Stomach smooth muscle (tissue), 2 donors: ENCODE measurements at regions not wholly inside any gene's neighbourhood (a gene's known extent, or its start where the extent isn't known, plus 50 kb on each side); places are given as distances from the start of the nearest gene placed in this dataset.

Experiments
- H3K27ac ChIP-seq: one replicate; pipeline ENCODE4 v1.7.0; 2013; ENCODE audit warnings: mild to moderate bottlenecking, low read length, inconsistent platforms
- H3K27me3 ChIP-seq, 2 donors: one replicate each; pipeline ENCODE4 v1.7.0; 2013; ENCODE audit warnings: low read length in 2 of 2; ENCODE audit not compliant: insufficient read depth in 2 of 2, control insufficient read depth in 1 of 2
- H3K36me3 ChIP-seq, 2 donors: one replicate each; pipeline ENCODE4 v1.7.0; 2013; ENCODE audit warnings: low read length in 2 of 2; ENCODE audit not compliant: control insufficient read depth in 2 of 2, insufficient read depth in 2 of 2
- H3K4me1 ChIP-seq: one replicate; pipeline ENCODE4 v1.7.0; 2013; ENCODE audit warnings: low read length; ENCODE audit not compliant: control insufficient read depth, insufficient read depth
- H3K4me3 ChIP-seq, 2 donors: one replicate each; pipeline ENCODE4 v1.7.0; 2013; ENCODE audit warnings: low read length in 2 of 2
- H3K9ac ChIP-seq, 2 donors: one replicate each; pipeline ENCODE4 v1.7.0; 2013; ENCODE audit warnings: low read length in 2 of 2, mild to moderate bottlenecking in 1 of 2
- H3K9me3 ChIP-seq, 2 donors: one replicate each; pipeline ENCODE4 v1.7.0; 2013; ENCODE audit warnings: low read length in 2 of 2; ENCODE audit not compliant: control insufficient read depth in 2 of 2
- donor health status: healthy.
- donor health status: Pancreatic carcinoma.

DNA sequence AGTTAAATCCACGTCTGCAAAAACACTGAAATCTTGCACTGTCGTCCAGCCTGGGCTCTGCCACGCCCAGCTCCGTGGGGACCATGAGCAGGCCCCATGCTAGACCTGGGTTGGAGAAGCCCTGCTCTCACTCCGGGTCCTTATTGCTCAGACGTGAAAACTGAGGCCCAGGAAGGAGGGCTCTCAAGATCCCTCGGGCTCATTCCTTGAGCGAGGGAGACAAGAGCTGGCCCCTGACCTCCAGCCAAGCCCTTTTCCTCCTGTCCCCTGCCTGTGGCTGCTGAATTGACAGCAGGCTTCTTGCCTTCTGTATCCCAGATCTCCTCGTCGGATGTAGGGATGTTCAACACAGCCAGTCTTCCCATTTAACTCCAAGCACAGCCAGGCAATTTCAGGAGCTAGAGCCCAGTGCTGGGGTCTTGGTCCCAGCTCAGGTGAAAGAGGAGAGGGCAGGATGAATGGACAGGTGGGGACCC lies 109.5 kb downstream of the CPZ start:
- Histone ChIP-seq H3K4me3 (no peak overlapping the region), H3K4me1 (no peaks in the 10 kb centered on the region), H3K36me3 (no peaks in the 10 kb centered on the region), H3K27me3 (peaks cover 27 to 32% of the 10 kb centered on the region in 2 donors), H3K9ac (no peak overlapping the region), H3K9me3 (peaks cover 0 to 6% of the 10 kb centered on the region in 2 donors), H3K27ac (no peak overlapping the region)

GRCh38 chr4:8701126-8702019 lies 108.8 kb downstream of the CPZ start:
- peaks cover 27 to 34% of the 10 kb centered on the region in 2 donors for H3K27me3 ChIP-seq
- H3K27ac ChIP-seq, result no peak overlapping the region

DNA sequence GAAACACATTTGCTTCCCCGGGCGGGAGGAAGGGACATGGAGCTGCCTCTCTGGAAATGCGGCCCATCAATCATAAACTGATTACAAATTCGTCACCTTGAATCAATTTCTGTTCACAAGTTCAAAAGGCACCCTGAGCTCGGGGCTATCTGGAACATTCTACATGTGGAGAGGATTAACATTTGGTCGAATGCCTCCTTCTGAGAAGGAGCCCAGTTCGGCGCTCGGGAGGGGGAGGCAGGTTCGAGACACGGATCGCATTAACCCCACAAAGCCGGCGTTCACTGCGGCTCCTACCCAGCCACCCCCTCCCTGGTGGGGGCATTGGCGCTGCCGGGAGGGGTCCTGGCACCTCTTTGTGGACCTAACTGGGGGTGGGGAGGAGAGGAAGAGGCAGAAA lies 108.0 kb downstream of the CPZ start:
- Histone ChIP-seq H3K4me1 (no peaks in the 10 kb centered on the region), H3K9ac (no peak overlapping the region), H3K27me3 (peaks cover 27 to 39% of the 10 kb centered on the region in 2 donors), H3K4me3 (peak overlapping the region in 1 of 2 donors; percentile 22), H3K9me3 (peaks cover 0 to 7% of the 10 kb centered on the region in 2 donors), H3K27ac (no peak overlapping the region), H3K36me3 (no peaks in the 10 kb centered on the region)

More at GRCh38 chr4:8701126-8702019, 108.8 kb downstream of the CPZ start:
- Histone ChIP-seq H3K9me3 (peaks cover 0 to 7% of the 10 kb centered on the region in 2 donors), H3K9ac (no peak overlapping the region), H3K4me1 (no peaks in the 10 kb centered on the region), H3K4me3 (no peak overlapping the region), H3K36me3 (no peaks in the 10 kb centered on the region)

DNA sequence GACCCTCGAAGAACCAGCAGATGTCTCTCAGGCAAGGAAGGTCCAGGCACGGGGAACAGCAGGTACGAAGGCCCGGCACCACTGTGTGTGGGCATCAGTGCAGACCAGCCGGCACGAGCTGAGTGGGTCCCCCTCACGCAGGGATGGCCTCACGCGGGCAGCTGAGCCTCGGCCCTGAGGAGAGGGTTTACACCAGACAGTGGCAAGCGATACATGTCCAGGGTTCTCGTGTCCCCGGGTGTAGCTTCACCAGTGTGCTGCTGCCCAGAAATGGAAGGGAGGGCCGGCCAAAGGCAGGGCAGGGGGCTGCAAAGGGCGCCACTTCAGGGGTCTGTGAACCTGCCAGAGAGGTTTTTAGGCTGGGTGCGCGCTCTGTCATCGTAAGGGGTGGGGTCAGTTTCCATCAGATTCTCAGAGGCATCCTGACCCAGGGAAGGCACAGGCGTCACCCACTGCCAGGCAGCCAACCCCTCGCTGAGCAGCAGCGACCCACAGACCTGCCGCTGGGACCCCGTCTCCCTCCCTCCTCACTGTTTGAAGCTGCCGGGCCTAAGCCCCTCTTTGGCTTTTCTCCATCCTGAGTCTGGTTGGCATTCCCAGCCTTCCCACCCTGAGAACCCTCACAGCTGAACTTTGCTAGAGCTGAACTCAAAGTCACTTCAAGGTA lies 107.0 kb downstream of the CPZ start:
- Histone ChIP-seq H3K27me3 (peaks cover 30 to 42% of the 10 kb centered on the region in 2 donors), H3K4me3 (no peak overlapping the region), H3K9me3 (peaks cover 0 to 7% of the 10 kb centered on the region in 2 donors), H3K4me1 (no peaks in the 10 kb centered on the region), H3K27ac (no peak overlapping the region), H3K36me3 (no peaks in the 10 kb centered on the region), H3K9ac (no peak overlapping the region)

DNA sequence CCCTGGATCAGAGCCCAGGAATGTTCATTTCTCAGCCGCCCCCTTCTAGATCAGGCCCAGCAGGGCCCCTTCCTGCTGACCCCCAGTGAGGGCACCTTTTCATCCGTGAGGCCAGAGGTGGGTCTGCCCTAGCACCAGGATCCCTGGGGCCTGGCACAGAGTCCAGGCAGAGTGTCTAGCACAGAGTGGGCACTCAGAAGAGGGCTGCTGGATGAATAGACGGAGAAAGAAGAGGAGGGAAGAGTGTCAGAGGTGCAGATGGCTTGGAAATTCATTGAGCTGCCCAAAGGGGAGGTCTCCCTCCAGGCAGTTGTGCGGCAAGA lies 106.5 kb downstream of the CPZ start:
- Histone ChIP-seq H3K4me1 (no peaks in the 10 kb centered on the region), H3K9me3 (peaks cover 0 to 7% of the 10 kb centered on the region in 2 donors), H3K27ac (no peak overlapping the region), H3K4me3 (no peak overlapping the region), H3K27me3 (peaks cover 30 to 45% of the 10 kb centered on the region in 2 donors), H3K9ac (no peak overlapping the region), H3K36me3 (no peaks in the 10 kb centered on the region)

- Histone ChIP-seq H3K4me1 (no peaks in the 10 kb centered on the region), H3K27ac (no peak overlapping the region), H3K36me3 (no peaks in the 10 kb centered on the region), H3K4me3 (no peak overlapping the region), H3K9me3 (peaks cover 0 to 7% of the 10 kb centered on the region in 2 donors), H3K27me3 (peaks cover 30 to 43% of the 10 kb centered on the region in 2 donors), H3K9ac (no peak overlapping the region)
These were observed 105.9 kb downstream of the CPZ start for GRCh38 chr4:8698341-8699062.

- H3K27ac ChIP-seq, result no peak overlapping the region
- H3K4me1 ChIP-seq, result no peaks in the 10 kb centered on the region
- H3K36me3 ChIP-seq, result no peaks in the 10 kb centered on the region
- H3K9ac ChIP-seq, result no peak overlapping the region
- peaks cover 0 to 7% of the 10 kb centered on the region in 2 donors for H3K9me3 ChIP-seq
- H3K4me3 ChIP-seq, result no peak overlapping the region
- peaks cover 25 to 39% of the 10 kb centered on the region in 2 donors for H3K27me3 ChIP-seq
These were observed 105.3 kb downstream of the CPZ start for GRCh38 chr4:8697826-8698225.

DNA sequence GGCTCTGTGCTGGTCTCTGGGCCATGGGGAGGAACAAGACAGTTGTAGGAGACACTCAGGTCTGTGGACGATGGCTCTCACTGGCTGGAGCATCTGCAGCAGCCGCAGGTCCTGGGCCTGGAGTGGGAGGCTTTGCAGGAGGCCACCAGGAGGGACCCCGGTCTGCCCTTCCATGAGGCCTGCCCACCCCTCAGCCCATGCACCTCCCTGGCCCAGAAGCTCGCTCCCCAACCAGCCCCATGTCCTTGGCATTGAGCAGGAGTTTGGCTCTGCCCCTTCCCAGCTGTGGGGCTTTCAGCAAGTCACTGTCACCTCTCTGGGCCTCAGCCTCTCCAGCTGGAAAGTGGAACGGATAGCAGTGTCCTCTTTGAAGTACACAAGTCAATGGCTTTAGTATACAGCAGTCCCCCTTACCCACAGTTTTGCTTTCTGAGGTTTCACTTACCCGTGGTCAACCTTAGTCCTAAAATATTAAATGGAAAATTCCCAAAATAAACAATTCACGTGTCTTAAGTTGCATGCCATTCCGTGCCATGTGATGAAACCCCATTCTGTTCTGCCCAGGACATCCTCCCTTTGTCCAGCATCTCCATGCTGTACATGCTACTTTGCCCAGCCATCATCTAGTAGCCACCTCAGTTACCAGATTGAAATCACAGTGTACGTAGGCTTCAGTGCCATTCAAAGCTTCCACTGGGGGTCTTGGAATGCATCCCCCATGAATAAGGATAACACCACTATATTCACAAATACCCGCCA lies 104.0 kb downstream of the CPZ start:
- H3K9me3 ChIP-seq, result peaks cover 0 to 7% of the 10 kb centered on the region in 2 donors
- H3K4me3 ChIP-seq, result no peak overlapping the region
- H3K9ac ChIP-seq, result no peak overlapping the region
- no peaks in the 10 kb centered on the region for H3K4me1 ChIP-seq
- no peak overlapping the region for H3K27ac ChIP-seq
- H3K36me3 ChIP-seq, result no peaks in the 10 kb centered on the region
- peaks cover 21 to 28% of the 10 kb centered on the region in 2 donors for H3K27me3 ChIP-seq

DNA sequence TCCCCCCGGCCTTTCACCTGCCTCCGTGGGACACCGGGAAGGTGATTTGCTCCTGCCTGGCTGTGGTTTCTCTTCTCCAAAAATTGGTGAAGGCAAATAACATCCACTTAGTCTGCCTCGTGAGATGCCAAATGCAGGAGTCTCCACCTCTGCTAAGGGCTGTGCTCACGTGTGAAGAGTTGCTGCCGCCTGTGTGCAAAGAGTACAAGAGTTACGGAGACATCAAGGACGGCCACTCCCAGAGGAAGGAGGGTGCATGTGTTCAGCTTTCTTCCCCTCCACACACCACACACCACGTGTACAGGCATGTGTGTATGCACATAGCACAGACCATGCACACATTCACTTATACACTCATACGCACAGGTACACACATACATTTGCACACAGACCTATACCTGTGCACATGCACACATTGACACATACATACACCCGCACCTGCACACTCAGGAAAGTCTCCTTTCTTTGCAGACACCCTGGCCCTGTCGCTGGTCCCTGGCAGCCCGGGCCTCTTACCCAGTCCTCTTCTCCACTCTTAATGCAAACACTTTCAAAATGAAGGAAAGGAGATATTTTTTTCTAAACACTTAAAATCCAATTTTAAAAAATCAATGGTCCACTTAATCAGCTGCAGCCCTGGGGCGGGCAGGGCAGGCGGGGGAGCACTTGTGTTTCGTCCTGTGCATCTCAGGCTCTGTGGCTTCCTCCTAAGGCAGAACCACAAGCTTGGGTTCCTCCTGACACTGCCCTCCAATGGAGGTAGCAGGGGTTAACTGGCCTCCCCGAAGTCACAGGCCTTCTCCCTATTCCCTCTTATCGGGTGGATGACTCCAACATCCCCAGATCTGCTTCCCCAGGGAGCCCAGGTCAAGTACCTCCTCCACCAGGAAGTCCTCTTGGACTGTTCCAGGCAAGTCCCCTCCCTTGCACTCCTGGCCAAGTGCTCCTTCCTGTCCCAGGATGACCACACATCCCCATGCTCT lies 103.0 kb downstream of the CPZ start:
- Histone ChIP-seq H3K36me3 (no peaks in the 10 kb centered on the region), H3K4me3 (no peak overlapping the region), H3K9me3 (peaks cover 0 to 7% of the 10 kb centered on the region in 2 donors), H3K4me1 (no peaks in the 10 kb centered on the region), H3K9ac (no peak overlapping the region), H3K27ac (no peak overlapping the region), H3K27me3 (peaks cover 14 to 24% of the 10 kb centered on the region in 2 donors)
